CD4-positive, alpha-beta T cell (primary cell): ENCODE measurements at regions not wholly inside any gene's neighbourhood (a gene's known extent, or its start where the extent isn't known, plus 50 kb on each side); places are given as distances from the start of the nearest gene placed in this dataset.

ENCODE experiments used
- ATAC-seq: fragments of 200-7000 bp; cut with Tn5 transposase; one replicate; pipeline ENCODE4 v1.10.0; 2022; ENCODE audit warnings: mild to moderate bottlenecking; ENCODE audit not compliant: poor library complexity
- CTCF ChIA-PET: fragments of 350-600 bp; sonication (Branson Sonifier 250); formaldehyde crosslinking; loops from one replicate; lab custom pipeline; 2021; ENCODE audit warnings: antibody characterized with exemption, inconsistent platforms; lab: Charles Lee
- POLR2A ChIA-PET: fragments of 350-600 bp; sonication (Branson Sonifier 250); formaldehyde crosslinking; loops from one replicate; lab custom pipeline; 2021; ENCODE audit warnings: antibody characterized with exemption, inconsistent platforms; lab: Charles Lee
- DNase-seq, 14 experiments: peaks; one replicate each; pipeline ENCODE4 v3.0.0-alpha.2; 2013 to 2020; ENCODE audit warnings: mixed read lengths in 2 of 14
- H3K27ac ChIP-seq, 2 donors: one replicate each; pipeline versions ENCODE4 v1.5.1 to v1.7.0; 2013; ENCODE audit warnings: low read length in 2 of 2, low read depth in 1 of 2, mild to moderate bottlenecking in 1 of 2
- H3K27me3 ChIP-seq, 2 experiments: 1 replicate in 1 of 2; 2 replicates in 1 of 2; pipeline versions ENCODE4 v1.6.1 to v1.7.0; 2013; ENCODE audit warnings: low read length in 2 of 2, control low read depth in 1 of 2, mild to moderate bottlenecking in 1 of 2, moderate library complexity in 1 of 2; ENCODE audit not compliant: insufficient read depth in 2 of 2, control insufficient read depth in 1 of 2
- H3K36me3 ChIP-seq: one replicate; pipeline ENCODE4 v1.6.1; 2013; ENCODE audit warnings: low read length, control low read depth; ENCODE audit not compliant: insufficient read depth
- H3K4me1 ChIP-seq: one replicate; pipeline ENCODE4 v1.6.1; 2013; ENCODE audit warnings: low read length, control low read depth; ENCODE audit not compliant: insufficient read depth
- H3K4me3 ChIP-seq: one replicate; pipeline ENCODE4 v1.5.1; 2013; ENCODE audit warnings: mild to moderate bottlenecking, low read length, moderate library complexity
- H3K9me3 ChIP-seq, 2 experiments: 1 replicate in 1 of 2; 2 replicates in 1 of 2; pipeline versions ENCODE4 v1.6.1 to v1.7.0; 2013; ENCODE audit warnings: low read length in 2 of 2, mild to moderate bottlenecking in 2 of 2, control low read depth in 1 of 2, moderate library complexity in 1 of 2; ENCODE audit not compliant: control insufficient read depth in 1 of 2, insufficient read depth in 1 of 2
- H3K27ac Mint-ChIP-seq: one replicate; pipeline ENCODE4 v1.8.0; 2020; ENCODE audit warnings: mixed read lengths
- H3K27me3 Mint-ChIP-seq: one replicate; pipeline ENCODE4 v1.8.0; 2021; ENCODE audit warnings: mixed read lengths
- H3K36me3 Mint-ChIP-seq: one replicate; pipeline ENCODE4 v1.8.0; 2021; ENCODE audit warnings: low read depth, mixed read lengths
- H3K4me1 Mint-ChIP-seq: one replicate; pipeline ENCODE4 v1.8.0; 2021; ENCODE audit warnings: low read depth, mixed read lengths
- H3K4me3 Mint-ChIP-seq: one replicate; pipeline ENCODE4 v1.8.0; 2020; ENCODE audit warnings: mild to moderate bottlenecking, mixed read lengths
- H3K9me3 Mint-ChIP-seq: one replicate; pipeline ENCODE4 v1.8.0; 2020; ENCODE audit warnings: mixed read lengths
- CTCF ChIP-seq: fragments of 200-600 bp; IDR thresholded peaks from one replicate; pipeline ENCODE4 v1.8.0; 2022; ENCODE audit warnings: antibody characterized with exemption, mild to moderate bottlenecking
- intact Hi-C, 2 experiments: fragments of 100-400 bp; cut with DNase I in 1 of 2; cut with micrococcal nuclease in 1 of 2; formaldehyde crosslinking; loops; one replicate each; pipeline versions ENCODE4 v1.15.1 to v1.9.0; 2023 to 2025; cut with DNase I, micrococcal nuclease

- DNase-seq = peak in 5 of 14 experiments; percentile 2 to 59 (median 43)
Measured at GRCh38 chr3:59451800-59452746, 402.2 kb upstream of the CFAP20DC start.

GRCh38 chr3:59450946-59451763 is 401.3 kb upstream of the CFAP20DC start:
- H3K9me3 ChIP-seq = no peaks in the 10 kb centered on the region
- no peaks in the 10 kb centered on the region for H3K36me3 ChIP-seq
- H3K27ac ChIP-seq = peak overlapping the region; percentile 61 to 91
- H3K4me1 ChIP-seq = peaks cover 57% of the 10 kb centered on the region
- ChIA-PET POLR2A (interaction anchor here (1.0 to 4.9 kb wide), 12 partner anchors 8 to 559 kb away, joined by 3 to 40 read pairs (median 3); no protein-coding TSS in a partner anchor), CTCF (interaction anchor here (1.4 kb wide), 1 partner anchor 26 kb away, joined by 4 read pairs; no protein-coding TSS in a partner anchor)
- Mint-ChIP-seq H3K36me3 (peaks cover 3% of the 10 kb centered on the region), H3K9me3 (peaks cover 2% of the 10 kb centered on the region), H3K27ac (peak overlapping the region; percentile 96), H3K4me1 (peaks cover 86% of the 10 kb centered on the region), H3K4me3 (peak overlapping the region; percentile 38), H3K27me3 (no peaks in the 10 kb centered on the region)
- H3K27me3 ChIP-seq = no peaks in the 10 kb centered on the region
- intact Hi-C loops = loop anchor here (1.0 to 10.0 kb wide), 5 partner anchors 15 to 1794 kb away; no protein-coding TSS in a partner anchor
- ATAC-seq = peak; percentile 91
- DNase-seq = peak; percentile 20 to 94 (median 50)
- no peak for TF ChIP-seq CTCF
- peak overlapping the region; percentile 0 for H3K4me3 ChIP-seq

More at GRCh38 chr3:59451800-59452746, 402.2 kb upstream of the CFAP20DC start:
- peak overlapping the region; percentile 96 for H3K27ac Mint-ChIP-seq
- Histone ChIP-seq H3K36me3 (no peaks in the 10 kb centered on the region), H3K27me3 (no peaks in the 10 kb centered on the region), H3K9me3 (no peaks in the 10 kb centered on the region), H3K27ac (peak overlapping the region; percentile 61 to 91), H3K4me3 (peak overlapping the region; percentile 0), H3K4me1 (peaks cover 63% of the 10 kb centered on the region)
- intact Hi-C loops = loop anchor here (1.0 to 10.0 kb wide), 5 partner anchors 16 to 1793 kb away; no protein-coding TSS in a partner anchor
- H3K4me1 Mint-ChIP-seq = peaks cover 76% of the 10 kb centered on the region
- peaks cover 2% of the 10 kb centered on the region for H3K9me3 Mint-ChIP-seq
- peaks cover 3% of the 10 kb centered on the region for H3K36me3 Mint-ChIP-seq
- ChIA-PET CTCF (interaction anchor here (1.4 kb wide), 1 partner anchor 27 kb away, joined by 4 read pairs; no protein-coding TSS in a partner anchor), POLR2A (interaction anchor here (0.7 to 4.9 kb wide), 15 partner anchors 8 to 558 kb away, joined by 3 to 40 read pairs (median 3); no protein-coding TSS in a partner anchor)
- peak; percentile 16 for ATAC-seq
- H3K4me3 Mint-ChIP-seq = peak overlapping the region; percentile 49
- no peaks in the 10 kb centered on the region for H3K27me3 Mint-ChIP-seq
- no peak for TF ChIP-seq CTCF

- no peak for DNase-seq
- peaks cover 2% of the 10 kb centered on the region for H3K9me3 Mint-ChIP-seq
- peaks cover 93% of the 10 kb centered on the region for H3K4me1 Mint-ChIP-seq
- H3K4me3 Mint-ChIP-seq = no peak overlapping the region
- ATAC-seq = no peak
- Histone ChIP-seq H3K4me3 (no peak overlapping the region), H3K4me1 (peaks cover 60% of the 10 kb centered on the region), H3K36me3 (no peaks in the 10 kb centered on the region), H3K9me3 (no peaks in the 10 kb centered on the region), H3K27ac (peak overlapping the region; percentile 61 to 91), H3K27me3 (no peaks in the 10 kb centered on the region)
- ChIA-PET POLR2A (interaction anchor here (1.4 to 4.9 kb wide), 2 partner anchors 8 to 25 kb away, joined by 3 to 40 read pairs; no protein-coding TSS in a partner anchor), CTCF (no interaction called here)
- no peaks in the 10 kb centered on the region for H3K27me3 Mint-ChIP-seq
- TF ChIP-seq CTCF = no peak
- intact Hi-C loops = loop anchor here (10.0 kb wide), 3 partner anchors 64 to 1794 kb away; no protein-coding TSS in a partner anchor
- peaks cover 3% of the 10 kb centered on the region for H3K36me3 Mint-ChIP-seq
- peak overlapping the region; percentile 96 for H3K27ac Mint-ChIP-seq
Measured at GRCh38 chr3:59450437-59450836, 400.6 kb upstream of the CFAP20DC start.
